MCF 10A (cell line): ENCODE measurements at regions not wholly inside any gene's neighbourhood (a gene's known extent, or its start where the extent isn't known, plus 50 kb on each side); places are given as distances from the start of the nearest gene placed in this dataset.

ENCODE experiments used
- BruUV-seq: library from RNA; stranded (reverse); fragments of 400-500 nt; replicated peaks from 2 replicates; lab custom pipeline; 2021; lab: Mats Ljungman, UMichigan
- CTCF ChIA-PET: fragments of 300-600 bp; sonication (Branson Sonifier 250); formaldehyde crosslinking; extraction: SDS; loops from one replicate; lab custom pipeline; 2021; ENCODE audit warnings: antibody characterized with exemption, inconsistent platforms; lab: Yijun Ruan, JAX
- POLR2A ChIA-PET: fragments of 300-600, 350-650 bp; sonication (Branson Sonifier 250); formaldehyde crosslinking; extraction: SDS; loops from one replicate; lab custom pipeline; 2020; ENCODE audit warnings: antibody characterized with exemption, inconsistent platforms; lab: Yijun Ruan, JAX
- DNase-seq: peaks from one replicate; pipeline ENCODE4 v3.0.0-alpha.2; 2018; ENCODE audit not compliant: unreplicated experiment
- H3K27ac Mint-ChIP-seq: one replicate; pipeline ENCODE4 v1.8.0; 2022; ENCODE audit warnings: mild to moderate bottlenecking, low read depth, mixed read lengths; ENCODE audit not compliant: unreplicated experiment
- H3K27me3 Mint-ChIP-seq: one replicate; pipeline ENCODE4 v1.8.0; 2022; ENCODE audit warnings: mixed read lengths; ENCODE audit not compliant: insufficient read depth, unreplicated experiment
- H3K36me3 Mint-ChIP-seq: one replicate; pipeline ENCODE4 v1.8.0; 2022; ENCODE audit warnings: mild to moderate bottlenecking, moderate library complexity, mixed read lengths; ENCODE audit not compliant: insufficient read depth, unreplicated experiment
- H3K4me1 Mint-ChIP-seq: one replicate; pipeline ENCODE4 v1.8.0; 2022; ENCODE audit warnings: mixed read lengths; ENCODE audit not compliant: insufficient read depth, unreplicated experiment
- H3K4me3 Mint-ChIP-seq: one replicate; pipeline ENCODE4 v1.8.0; 2022; ENCODE audit warnings: mild to moderate bottlenecking, moderate library complexity, mixed read lengths; ENCODE audit not compliant: unreplicated experiment
- H3K9me3 Mint-ChIP-seq: one replicate; pipeline ENCODE4 v1.8.0; 2022; ENCODE audit warnings: mixed read lengths; ENCODE audit not compliant: unreplicated experiment
- CTCF ChIP-seq: fragments of 200-600 bp; IDR thresholded peaks from one replicate; pipeline ENCODE4 v1.8.0; 2022; ENCODE audit warnings: antibody characterized with exemption, mild to moderate bottlenecking; ENCODE audit not compliant: unreplicated experiment
- intact Hi-C: fragments of 100-400 bp; cut with micrococcal nuclease; formaldehyde crosslinking; loops from 2 replicates; pipeline ENCODE4 v1.14.1; 2022

- H3K36me3 Mint-ChIP-seq = no peaks in the 10 kb centered on the region
- intact Hi-C loops = no loop called here
- BruUV-seq = no TSS peak
- CTCF ChIA-PET = no interaction called here
- H3K4me1 Mint-ChIP-seq = no peaks in the 10 kb centered on the region
- H3K9me3 Mint-ChIP-seq = no peaks in the 10 kb centered on the region
- no peak overlapping the region for H3K27ac Mint-ChIP-seq
- no peaks in the 10 kb centered on the region for H3K27me3 Mint-ChIP-seq
- DNase-seq = no peak
- no peak for TF ChIP-seq CTCF
- POLR2A ChIA-PET = no interaction called here
- H3K4me3 Mint-ChIP-seq = no peak overlapping the region
Observed at GRCh38 chr14:40096968-40097367, 664.7 kb upstream of the FBXO33 start.

- Mint-ChIP-seq H3K27me3 (no peaks in the 10 kb centered on the region), H3K36me3 (no peaks in the 10 kb centered on the region), H3K9me3 (peaks cover 5% of the 10 kb centered on the region), H3K4me3 (no peak overlapping the region), H3K27ac (no peak overlapping the region), H3K4me1 (no peaks in the 10 kb centered on the region)
- POLR2A ChIA-PET = no interaction called here
- intact Hi-C loops = no loop called here
- no peak for TF ChIP-seq CTCF
- no TSS peak for BruUV-seq
- CTCF ChIA-PET = no interaction called here
- DNase-seq = no peak
Observed at GRCh38 chr14:40093800-40094199, 661.6 kb upstream of the FBXO33 start.

- ChIA-PET CTCF (interaction anchor here (0.5 kb wide), 1 partner anchor 11 kb away, joined by 3 read pairs; no protein-coding TSS in a partner anchor), POLR2A (no interaction called here)
- no peaks in the 10 kb centered on the region for H3K27me3 Mint-ChIP-seq
- no peak overlapping the region for H3K27ac Mint-ChIP-seq
- intact Hi-C loops = no loop called here
- no peaks in the 10 kb centered on the region for H3K4me1 Mint-ChIP-seq
- no peak for DNase-seq
- H3K36me3 Mint-ChIP-seq = no peaks in the 10 kb centered on the region
- H3K9me3 Mint-ChIP-seq = peaks cover 7% of the 10 kb centered on the region
- no peak overlapping the region for H3K4me3 Mint-ChIP-seq
- no peak for TF ChIP-seq CTCF
- BruUV-seq = no TSS peak
Observed at GRCh38 chr14:40074169-40074568, 641.9 kb upstream of the FBXO33 start.

GRCh38 chr14:40072175-40072574 is 639.9 kb upstream of the FBXO33 start:
- H3K27ac Mint-ChIP-seq = no peak overlapping the region
- ChIA-PET POLR2A (no interaction called here), CTCF (interaction anchor here (0.7 kb wide), 1 partner anchor 286 kb away, joined by 3 read pairs; no protein-coding TSS in a partner anchor)
- H3K4me3 Mint-ChIP-seq = no peak overlapping the region
- H3K27me3 Mint-ChIP-seq = no peaks in the 10 kb centered on the region
- intact Hi-C loops = no loop called here
- H3K4me1 Mint-ChIP-seq = no peaks in the 10 kb centered on the region
- no TSS peak for BruUV-seq
- DNase-seq = no peak
- TF ChIP-seq CTCF = no peak
- no peaks in the 10 kb centered on the region for H3K36me3 Mint-ChIP-seq
- peaks cover 15% of the 10 kb centered on the region for H3K9me3 Mint-ChIP-seq
